B cell (primary cell): ENCODE measurements at regions not wholly inside any gene's neighbourhood (a gene's known extent, or its start where the extent isn't known, plus 50 kb on each side); places are given as distances from the start of the nearest gene placed in this dataset.
A peak's percentile ranks its signal among the peaks of the same experiment; 100 is the strongest.
"Not testable (repeated sequence)": the region's sequence is repeated elsewhere in the genome, so short reads cannot be mapped to it uniquely, and the experiment has no call there.

Experiments
- ATAC-seq: fragments of 200-7000 bp; cut with Tn5 transposase; one replicate; pipeline ENCODE4 v1.10.0; 2021; ENCODE audit warnings: low read depth, mild to moderate bottlenecking, moderate number of reproducible peaks, moderate library complexity
- CTCF ChIA-PET: fragments of 350-600 bp; sonication (Branson Sonifier 250); formaldehyde crosslinking; loops from one replicate; lab custom pipeline; 2021; ENCODE audit warnings: antibody characterized with exemption, inconsistent platforms; lab: Charles Lee
- POLR2A ChIA-PET: fragments of 350-600 bp; sonication (Branson Sonifier 250); formaldehyde crosslinking; loops from one replicate; lab custom pipeline; 2021; ENCODE audit warnings: antibody characterized with exemption; lab: Charles Lee
- DNase-seq: peaks from one replicate; pipeline ENCODE4 v3.0.0; 2013
- H2AFZ ChIP-seq: 2 replicates; pipeline ENCODE4 v1.6.1; 2012; ENCODE audit warnings: mild to moderate bottlenecking, low read depth, low read length; ENCODE audit not compliant: insufficient read depth, poor library complexity, severe bottlenecking
- H3K27ac ChIP-seq, 2 donors: 1 replicate in 1 of 2; 2 replicates in 1 of 2; pipeline ENCODE4 v1.5.1; 2012 to 2013; ENCODE audit warnings: low read length in 2 of 2, mild to moderate bottlenecking in 2 of 2, moderate library complexity in 1 of 2
- H3K27me3 ChIP-seq, 4 experiments: fragments of 200-600 bp in 1 of 4; sonication (generic) in 1 of 4; replicated peaks in 1 of 4; 1 replicate in 2 of 4; 2 replicates in 2 of 4; pipeline versions ENCODE4 v1.6.1 to v1.7.0; 2013 to 2016; ENCODE audit warnings: low read length in 3 of 4, mild to moderate bottlenecking in 2 of 4, mixed read lengths in 1 of 4, moderate library complexity in 1 of 4; ENCODE audit not compliant: insufficient read depth in 4 of 4, control insufficient read depth in 3 of 4; ENCODE audit errors: control extremely low read depth in 1 of 4
- H3K36me3 ChIP-seq, 2 experiments: replicated peaks in 1 of 2; 1 replicate in 1 of 2; 2 replicates in 1 of 2; pipeline versions ENCODE4 v1.6.1 to v1.7.1; 2013; ENCODE audit warnings: low read length in 1 of 2; ENCODE audit not compliant: insufficient read depth in 2 of 2, control insufficient read depth in 1 of 2; ENCODE audit errors: control extremely low read depth in 1 of 2, extremely low read depth in 1 of 2
- H3K4me1 ChIP-seq, 2 donors: fragments of 200-600 bp in 1 of 2; sonication (generic) in 1 of 2; 1 replicate in 1 of 2; 2 replicates in 1 of 2; pipeline versions ENCODE4 v1.5.1 to v1.6.1; 2013 to 2017; ENCODE audit warnings: low read length in 2 of 2; ENCODE audit not compliant: control insufficient read depth in 2 of 2, insufficient read depth in 2 of 2
- H3K4me2 ChIP-seq: replicated peaks from 2 replicates; pipeline ENCODE3; 2012; ENCODE audit warnings: mild to moderate bottlenecking, low read depth, low read length; ENCODE audit not compliant: poor library complexity, severe bottlenecking
- H3K4me3 ChIP-seq, 5 experiments: fragments of 200-600 bp in 1 of 5; sonication (generic) in 1 of 5; 1 replicate in 3 of 5; 2 replicates in 2 of 5; pipeline versions ENCODE4 v1.5.1 to v1.7.0; 2011 to 2016; ENCODE audit warnings: low read length in 4 of 5, mild to moderate bottlenecking in 4 of 5, low read depth in 2 of 5, control low read depth in 1 of 5, moderate library complexity in 1 of 5; ENCODE audit not compliant: insufficient read depth in 1 of 5; ENCODE audit errors: control extremely low read depth in 1 of 5, extremely low read depth in 1 of 5
- H3K79me2 ChIP-seq: fragments of 200-600 bp; sonication (generic); one replicate; pipeline ENCODE4 v1.6.0; 2016; ENCODE audit warnings: low read length; ENCODE audit not compliant: control insufficient read depth, insufficient read depth
- H3K9ac ChIP-seq: fragments of 200-600 bp; sonication (generic); 2 replicates; pipeline ENCODE4 v1.6.1; 2017; ENCODE audit warnings: mild to moderate bottlenecking, low read length, moderate library complexity
- H3K9me3 ChIP-seq, 3 donors: one replicate each; pipeline versions ENCODE4 v1.6.1 to v1.7.1; 2013; ENCODE audit warnings: low read length in 2 of 3; ENCODE audit not compliant: control insufficient read depth in 2 of 3, insufficient read depth in 1 of 3; ENCODE audit errors: control extremely low read depth in 1 of 3
- H4K20me1 ChIP-seq: 2 replicates; pipeline ENCODE4 v1.6.0; 2012; ENCODE audit warnings: mild to moderate bottlenecking, low read length; ENCODE audit not compliant: insufficient read depth, control insufficient read depth, poor library complexity, severe bottlenecking
- H3K27ac Mint-ChIP-seq: one replicate; pipeline ENCODE4 v1.8.0; 2021; ENCODE audit warnings: mixed read lengths
- H3K27me3 Mint-ChIP-seq: one replicate; pipeline ENCODE4 v1.8.0; 2021; ENCODE audit warnings: mixed read lengths
- H3K4me1 Mint-ChIP-seq: one replicate; pipeline ENCODE4 v1.8.0; 2021; ENCODE audit warnings: mixed read lengths
- H3K4me3 Mint-ChIP-seq: one replicate; pipeline ENCODE4 v1.8.0; 2021; ENCODE audit warnings: mixed read lengths
- H3K9me3 Mint-ChIP-seq: one replicate; pipeline ENCODE4 v1.8.0; 2022; ENCODE audit warnings: mixed read lengths; ENCODE audit not compliant: insufficient read depth
- EZH2 ChIP-seq: IDR thresholded peaks from 2 replicates; pipeline ENCODE4 v1.6.1; 2012; ENCODE audit warnings: borderline replicate concordance, low read depth, mild to moderate bottlenecking, moderate library complexity, low read length; ENCODE audit not compliant: insufficient read depth, poor library complexity, severe bottlenecking
- WGBS: methylation state at CpG from one replicate; pipeline ENCODE4 v1.1.5; 2013; ENCODE audit warnings: missing lambda C conversion rate; ENCODE audit not compliant: insufficient coverage; 5-methylcytosine and 5-hydroxymethylcytosine counted together
- intact Hi-C: fragments of 100-400 bp; cut with micrococcal nuclease; formaldehyde crosslinking; loops from one replicate; pipeline ENCODE4 v1.10.0; 2022
- TF ChIP-seq, protein P1 (sequence below): fragments of 200-600 bp; IDR thresholded peaks from one replicate; pipeline ENCODE4 v1.8.0; 2022; ENCODE audit warnings: antibody characterized with exemption, mild to moderate bottlenecking

DNA sequence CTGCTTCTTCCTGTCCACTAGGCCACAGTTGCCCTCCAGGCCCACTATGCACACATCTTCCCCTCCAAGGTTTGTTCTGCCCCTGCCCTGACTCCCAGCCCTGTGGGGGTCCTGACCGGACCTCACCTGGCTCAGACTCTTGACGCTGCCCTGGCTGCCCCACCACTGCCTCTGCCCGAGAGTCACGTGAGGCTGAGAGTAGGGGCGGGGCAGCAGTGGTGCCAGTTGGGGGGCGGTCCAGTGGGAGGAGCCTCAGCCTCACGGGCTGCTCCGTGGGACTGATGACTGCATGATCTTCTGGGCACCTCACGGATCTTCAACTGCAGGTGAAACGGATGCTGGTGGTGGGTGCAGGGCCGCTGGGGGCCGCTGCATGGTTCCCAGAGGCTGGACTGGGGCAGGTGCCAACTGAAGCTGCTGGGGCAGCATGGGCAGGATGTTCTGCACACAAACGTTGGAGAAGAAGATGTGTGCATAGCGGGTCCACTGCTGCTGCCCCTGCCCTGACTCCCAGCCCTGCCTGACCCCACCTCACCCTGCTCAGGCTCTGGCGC lies 77.6 kb downstream of the HHIPL2 start:
- H3K4me2 ChIP-seq, H3K9me3 ChIP-seq, H3K4me3 Mint-ChIP-seq, DNase-seq, H2AFZ ChIP-seq, H3K9ac ChIP-seq, CTCF ChIA-PET, H3K27me3 ChIP-seq, H3K36me3 ChIP-seq, H3K27ac ChIP-seq, H4K20me1 ChIP-seq, ATAC-seq, H3K4me1 Mint-ChIP-seq, H3K9me3 Mint-ChIP-seq, H3K4me1 ChIP-seq, intact Hi-C loops, H3K27me3 Mint-ChIP-seq, H3K79me2 ChIP-seq, H3K27ac Mint-ChIP-seq, H3K4me3 ChIP-seq, POLR2A ChIA-PET: not testable (repeated sequence)
- 86% methylated on average over 3 of the region's 15 CpGs for WGBS

DNA sequence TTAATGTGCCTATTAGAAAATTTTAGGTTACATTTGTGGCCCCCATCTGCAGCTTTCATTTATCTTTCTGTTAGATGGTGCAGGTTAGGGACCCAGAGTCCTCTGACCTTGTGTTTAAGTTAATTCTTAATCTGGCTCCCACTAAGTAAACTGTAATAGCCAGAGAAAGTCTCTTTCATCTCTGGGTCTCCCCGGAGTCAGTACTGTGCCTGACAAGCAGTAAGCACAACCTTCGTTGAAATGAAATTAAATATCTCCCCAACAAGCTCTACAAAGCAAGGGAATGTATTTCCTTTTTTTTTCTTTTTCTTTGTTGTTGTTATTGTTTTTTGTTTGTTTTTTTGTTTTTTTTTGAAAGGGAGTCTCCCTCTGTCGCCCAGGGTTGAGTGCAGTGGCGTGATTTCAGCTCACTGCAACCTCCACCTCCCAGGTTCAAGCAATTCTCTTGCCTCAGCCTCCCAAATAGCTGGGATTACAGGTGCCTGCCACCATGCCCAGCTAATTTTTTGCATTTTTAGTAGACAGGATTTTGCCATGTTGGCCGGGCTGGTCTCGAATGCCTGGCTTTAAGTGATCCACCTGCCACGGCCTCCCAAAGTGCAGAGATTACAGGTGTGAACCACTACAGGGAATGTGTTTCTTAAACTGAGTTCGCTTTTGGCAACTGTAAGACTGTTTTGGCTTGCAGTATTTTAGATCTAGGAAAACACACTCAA lies 81.6 kb downstream of the HHIPL2 start:
- H3K27ac Mint-ChIP-seq, result no peak overlapping the region
- ATAC-seq (no peak), DNase-seq (no peak)
- peak overlapping the region; percentile 7 for H2AFZ ChIP-seq
- peaks cover 13% of the 10 kb centered on the region for H3K4me1 Mint-ChIP-seq
- H3K4me3 Mint-ChIP-seq, result no peak overlapping the region
- no peaks in the 10 kb centered on the region for H3K9me3 ChIP-seq
- CTCF ChIA-PET, result interaction anchor here (0.6 to 6.4 kb wide), 10 partner anchors 11 to 668 kb away, joined by 3 to 87 read pairs (median 6); partner anchors contain the start of gene TAF1A
- H3K27me3 ChIP-seq, result no peaks in the 10 kb centered on the region
- H3K27ac ChIP-seq, result peak overlapping the region in 1 of 2 donors; percentile 4
- intact Hi-C loops, result no loop called here
- H3K4me1 ChIP-seq, result peaks cover 3 to 15% of the 10 kb centered on the region in 2 donors
- H3K79me2 ChIP-seq, result no peaks in the 10 kb centered on the region
- TF ChIP-seq, protein P1, sequence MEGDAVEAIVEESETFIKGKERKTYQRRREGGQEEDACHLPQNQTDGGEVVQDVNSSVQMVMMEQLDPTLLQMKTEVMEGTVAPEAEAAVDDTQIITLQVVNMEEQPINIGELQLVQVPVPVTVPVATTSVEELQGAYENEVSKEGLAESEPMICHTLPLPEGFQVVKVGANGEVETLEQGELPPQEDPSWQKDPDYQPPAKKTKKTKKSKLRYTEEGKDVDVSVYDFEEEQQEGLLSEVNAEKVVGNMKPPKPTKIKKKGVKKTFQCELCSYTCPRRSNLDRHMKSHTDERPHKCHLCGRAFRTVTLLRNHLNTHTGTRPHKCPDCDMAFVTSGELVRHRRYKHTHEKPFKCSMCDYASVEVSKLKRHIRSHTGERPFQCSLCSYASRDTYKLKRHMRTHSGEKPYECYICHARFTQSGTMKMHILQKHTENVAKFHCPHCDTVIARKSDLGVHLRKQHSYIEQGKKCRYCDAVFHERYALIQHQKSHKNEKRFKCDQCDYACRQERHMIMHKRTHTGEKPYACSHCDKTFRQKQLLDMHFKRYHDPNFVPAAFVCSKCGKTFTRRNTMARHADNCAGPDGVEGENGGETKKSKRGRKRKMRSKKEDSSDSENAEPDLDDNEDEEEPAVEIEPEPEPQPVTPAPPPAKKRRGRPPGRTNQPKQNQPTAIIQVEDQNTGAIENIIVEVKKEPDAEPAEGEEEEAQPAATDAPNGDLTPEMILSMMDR, result no peak
- TF ChIP-seq EZH2, result no peak
- POLR2A ChIA-PET, result interaction anchor here (0.6 to 1.8 kb wide), 3 partner anchors 167 to 638 kb away, joined by 3 to 4 read pairs (median 3); no protein-coding TSS in a partner anchor
- no peaks in the 10 kb centered on the region for H3K9me3 Mint-ChIP-seq
- H4K20me1 ChIP-seq, result no peaks in the 10 kb centered on the region
- no peaks in the 10 kb centered on the region for H3K36me3 ChIP-seq
- peak overlapping the region; percentile 74 for H3K4me2 ChIP-seq
- peaks cover 11% of the 10 kb centered on the region for H3K27me3 Mint-ChIP-seq
- no peak overlapping the region for H3K4me3 ChIP-seq
- H3K9ac ChIP-seq, result no peak overlapping the region
- 70% methylated on average over 2 of the region's 8 CpGs for WGBS
